PC-9 (cell line): ENCODE measurements at regions not wholly inside any gene's neighbourhood (a gene's known extent, or its start where the extent isn't known, plus 50 kb on each side); places are given as distances from the start of the nearest gene placed in this dataset.

ENCODE experiments used
- EZH2 ChIP-seq: fragments of 200-600 bp; sonication (generic); IDR thresholded peaks from 2 replicates; pipeline ENCODE4 v1.8.0; 2017; ENCODE audit warnings: antibody characterized with exemption, low read depth
- TF ChIP-seq, protein P1 (sequence below): fragments of 200-600 bp; sonication (generic); conservative IDR thresholded peaks from 2 replicates; pipeline ENCODE4 v1.6.1; 2017; ENCODE audit warnings: mixed run types, antibody characterized with exemption, mild to moderate bottlenecking, moderate library complexity

DNA sequence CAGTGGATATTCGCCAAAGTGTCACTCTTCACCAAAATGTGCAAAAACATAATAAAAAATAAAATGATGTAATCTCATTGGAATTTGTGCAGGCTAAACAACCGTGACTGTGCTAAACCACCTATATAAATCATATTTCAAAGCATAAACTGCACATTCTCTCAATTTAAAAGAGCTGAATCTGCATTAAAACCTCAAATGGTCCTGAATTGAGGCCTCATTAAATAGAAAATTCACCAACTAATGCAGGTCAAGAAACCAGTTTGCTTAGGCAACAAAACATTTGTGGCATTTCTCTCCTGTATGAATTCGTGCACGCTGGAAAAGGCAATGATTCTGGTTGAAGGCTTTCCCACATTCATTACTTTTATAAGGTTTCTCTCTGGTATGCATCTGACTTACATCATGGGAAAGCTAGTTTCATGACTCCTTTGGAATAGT, 80.1 kb upstream of the IFNG-AS1 start:
- TF ChIP-seq, protein P1, sequence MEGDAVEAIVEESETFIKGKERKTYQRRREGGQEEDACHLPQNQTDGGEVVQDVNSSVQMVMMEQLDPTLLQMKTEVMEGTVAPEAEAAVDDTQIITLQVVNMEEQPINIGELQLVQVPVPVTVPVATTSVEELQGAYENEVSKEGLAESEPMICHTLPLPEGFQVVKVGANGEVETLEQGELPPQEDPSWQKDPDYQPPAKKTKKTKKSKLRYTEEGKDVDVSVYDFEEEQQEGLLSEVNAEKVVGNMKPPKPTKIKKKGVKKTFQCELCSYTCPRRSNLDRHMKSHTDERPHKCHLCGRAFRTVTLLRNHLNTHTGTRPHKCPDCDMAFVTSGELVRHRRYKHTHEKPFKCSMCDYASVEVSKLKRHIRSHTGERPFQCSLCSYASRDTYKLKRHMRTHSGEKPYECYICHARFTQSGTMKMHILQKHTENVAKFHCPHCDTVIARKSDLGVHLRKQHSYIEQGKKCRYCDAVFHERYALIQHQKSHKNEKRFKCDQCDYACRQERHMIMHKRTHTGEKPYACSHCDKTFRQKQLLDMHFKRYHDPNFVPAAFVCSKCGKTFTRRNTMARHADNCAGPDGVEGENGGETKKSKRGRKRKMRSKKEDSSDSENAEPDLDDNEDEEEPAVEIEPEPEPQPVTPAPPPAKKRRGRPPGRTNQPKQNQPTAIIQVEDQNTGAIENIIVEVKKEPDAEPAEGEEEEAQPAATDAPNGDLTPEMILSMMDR = no peak
- no peak for TF ChIP-seq EZH2
